ENCODE measurements at regions not wholly inside any gene's neighbourhood (a gene's known extent, or its start where the extent isn't known, plus 50 kb on each side); places are given as distances from the start of the nearest gene placed in this dataset.

GRCh38 chr4:123159479-123159878, 237.1 kb upstream of the NUDT6 start:
- no peak for FAIRE-seq
- BruUV-seq (replicated peaks), result no TSS peak

More at GRCh38 chr4:123159479-123159878, 237.1 kb upstream of the NUDT6 start:
- 98% methylated on average over 2 of the region's 2 CpGs for WGBS (ENCODE audit: insufficient coverage, insufficient replicate concordance, low lambda C conversion rate, missing lambda C conversion rate)
- intact Hi-C loops (cut with micrococcal nuclease; ENCODE audit: unreplicated experiment), result no loop called here
- in situ Hi-C loops (cut with MboI), result no loop called here
- Histone ChIP-seq H3K27ac (ENCODE audit: control insufficient read depth, insufficient read depth) (no peak overlapping the region), H3K4me3 (no peak overlapping the region), H4K20me1 (ENCODE audit: control insufficient read depth, insufficient read depth) (no peaks in the 10 kb centered on the region), H2AFZ (ENCODE audit: control insufficient read depth, low read depth, low read length) (no peak overlapping the region), H3K9me3 (replicated peaks; ENCODE audit: control insufficient read depth, insufficient read depth, low read length) (no peaks in the 10 kb centered on the region), H3K4me1 (ENCODE audit: control insufficient read depth, insufficient read depth, low read length) (no peaks in the 10 kb centered on the region), H3K9ac (ENCODE audit: control insufficient read depth, insufficient read depth, low read length) (no peak overlapping the region), H3K79me2 (ENCODE audit: control insufficient read depth, insufficient read depth, low read length) (no peaks in the 10 kb centered on the region), H3K36me3 (ENCODE audit: control insufficient read depth in 2 of 2, insufficient read depth in 2 of 2, low read length in 1 of 2) (no peaks in the 10 kb centered on the region), H3K27me3 (replicated peaks in 1 of 2; ENCODE audit: control insufficient read depth in 2 of 2, insufficient read depth in 2 of 2, low read length in 1 of 2) (no peaks in the 10 kb centered on the region), H3K4me2 (ENCODE audit: control insufficient read depth, insufficient read depth) (no peak overlapping the region)
- CTCF ChIA-PET, result interaction anchor here (0.6 to 1.1 kb wide), 2 partner anchors 22 to 46 kb away, joined by 3 read pairs; no protein-coding TSS in a partner anchor
- RAD21 ChIA-PET (ENCODE audit: unreplicated experiment), result no interaction called here
- no peak for TF ChIP-seq PML (IDR thresholded peaks at IDR 0.05; ENCODE audit: low read length)
- no peak for TF ChIP-seq CUX1 (IDR thresholded peaks at IDR 0.05; ENCODE audit: insufficient replicate concordance, low read depth, low read length)
- TF ChIP-seq ATF2 (IDR thresholded peaks at IDR 0.05; ENCODE audit: low read length), result no peak
- no peak for TF ChIP-seq USF2 (IDR thresholded peaks at IDR 0.05; ENCODE audit: borderline replicate concordance, low read depth, low read length)
- TF ChIP-seq ASH2L (IDR thresholded peaks at IDR 0.05; ENCODE audit: borderline replicate concordance, low read depth), result no peak
- TF ChIP-seq ZNF384 (IDR thresholded peaks at IDR 0.05; ENCODE audit: borderline replicate concordance, low read depth, low read length), result no peak
- TF ChIP-seq ZNF207 (IDR thresholded peaks at IDR 0.05; ENCODE audit: borderline replicate concordance), result no peak
- no peak for TF ChIP-seq EED (IDR thresholded peaks at IDR 0.05; ENCODE audit: low read depth)
- ATAC-seq (no peak), DNase-seq (ENCODE audit: low read depth, low spot score) (no peak)
- POLR2A ChIA-PET, result no interaction called here
- SMC1A ChIA-PET (ENCODE audit: uncharacterized antibody, unreplicated experiment), result no interaction called here
